ENCODE measurements at regions not wholly inside any gene's neighbourhood (a gene's known extent, or its start where the extent isn't known, plus 50 kb on each side); places are given as distances from the start of the nearest gene placed in this dataset.

GRCh38 chr1:82452096-82452495 lies 651.4 kb downstream of the ADGRL2 start:
- Histone ChIP-seq H3K27me3 (replicated peaks in 1 of 2; ENCODE audit: control insufficient read depth in 2 of 2, insufficient read depth in 2 of 2, low read length in 1 of 2) (no peaks in the 10 kb centered on the region), H3K9me3 (replicated peaks; ENCODE audit: control insufficient read depth, insufficient read depth, low read length) (no peaks in the 10 kb centered on the region), H2AFZ (ENCODE audit: control insufficient read depth, low read depth, low read length) (no peak overlapping the region), H4K20me1 (ENCODE audit: control insufficient read depth, insufficient read depth) (no peaks in the 10 kb centered on the region), H3K9ac (ENCODE audit: control insufficient read depth, insufficient read depth, low read length) (no peak overlapping the region), H3K79me2 (ENCODE audit: control insufficient read depth, insufficient read depth, low read length) (no peaks in the 10 kb centered on the region), H3K36me3 (ENCODE audit: control insufficient read depth in 2 of 2, insufficient read depth in 2 of 2, low read length in 1 of 2) (no peaks in the 10 kb centered on the region), H3K4me3 (no peak overlapping the region), H3K4me2 (ENCODE audit: control insufficient read depth, insufficient read depth) (no peak overlapping the region), H3K4me1 (ENCODE audit: control insufficient read depth, insufficient read depth, low read length) (no peaks in the 10 kb centered on the region), H3K27ac (ENCODE audit: control insufficient read depth, insufficient read depth) (no peak overlapping the region)
- TF ChIP-seq USF2 (IDR thresholded peaks at IDR 0.05; ENCODE audit: borderline replicate concordance, low read depth, low read length) (no peak), SIX5 (IDR thresholded peaks at IDR 0.05; ENCODE audit: low read depth, low read length, severe bottlenecking) (no peak)
- CTCF ChIA-PET = no interaction called here
- POLR2A ChIA-PET = no interaction called here
- FAIRE-seq = no peak
- no peak for DNase-seq (ENCODE audit: low read depth, low spot score)
- ATAC-seq = no peak
- SMC1A ChIA-PET (ENCODE audit: uncharacterized antibody, unreplicated experiment) = interaction anchor here (0.6 to 1.6 kb wide), 3 partner anchors 11 to 747 kb away, joined by 3 to 4 read pairs (median 3); no protein-coding TSS in a partner anchor
- in situ Hi-C loops (cut with MboI) (no loop called here), intact Hi-C loops (cut with micrococcal nuclease; ENCODE audit: unreplicated experiment) (no loop called here)
- no TSS peak for BruUV-seq (replicated peaks)
- RAD21 ChIA-PET (ENCODE audit: unreplicated experiment) = no interaction called here

DNA sequence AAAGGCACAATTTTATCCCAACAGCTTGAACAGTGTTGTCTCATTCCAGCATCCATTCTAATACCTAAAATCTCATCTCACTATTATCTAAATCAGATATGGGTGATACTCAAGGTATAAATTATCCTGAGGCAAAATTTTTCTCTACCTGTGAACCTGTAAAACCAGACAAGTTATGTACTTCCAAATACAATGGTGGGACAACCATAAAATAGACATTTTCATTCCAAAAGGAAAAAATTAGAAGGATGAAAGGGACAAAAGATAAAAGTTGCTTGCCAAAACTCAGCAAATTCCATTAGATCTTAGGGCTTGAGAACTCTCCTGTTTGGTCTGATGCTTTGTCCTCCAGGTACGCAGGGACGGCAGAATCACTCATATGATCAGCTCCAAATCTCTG lies 650.5 kb downstream of the ADGRL2 start:
- POLR2A ChIA-PET = no interaction called here
- no peak overlapping the region for H3K4me2 ChIP-seq (ENCODE audit: control insufficient read depth, insufficient read depth)
- no peak for FAIRE-seq

More for the DNA sequence above, 650.5 kb downstream of the ADGRL2 start:
- no peak overlapping the region for H3K27ac ChIP-seq (ENCODE audit: control insufficient read depth, insufficient read depth)
- H3K4me3 ChIP-seq = no peak overlapping the region
- RAD21 ChIA-PET (ENCODE audit: unreplicated experiment) = no interaction called here
- no peak overlapping the region for H3K9ac ChIP-seq (ENCODE audit: control insufficient read depth, insufficient read depth, low read length)
- H3K79me2 ChIP-seq (ENCODE audit: control insufficient read depth, insufficient read depth, low read length) = no peaks in the 10 kb centered on the region
- H2AFZ ChIP-seq (ENCODE audit: control insufficient read depth, low read depth, low read length) = no peak overlapping the region
- WGBS (ENCODE audit: insufficient coverage, insufficient replicate concordance, low lambda C conversion rate, missing lambda C conversion rate) = 32% methylated on average over 2 of the region's 2 CpGs
- TF ChIP-seq BACH1 (IDR thresholded peaks at IDR 0.05; ENCODE audit: borderline replicate concordance) = no peak
- no peaks in the 10 kb centered on the region for H4K20me1 ChIP-seq (ENCODE audit: control insufficient read depth, insufficient read depth)
- H3K27me3 ChIP-seq (replicated peaks in 1 of 2; ENCODE audit: control insufficient read depth in 2 of 2, insufficient read depth in 2 of 2, low read length in 1 of 2) = no peaks in the 10 kb centered on the region
- no peaks in the 10 kb centered on the region for H3K4me1 ChIP-seq (ENCODE audit: control insufficient read depth, insufficient read depth, low read length)
- SMC1A ChIA-PET (ENCODE audit: uncharacterized antibody, unreplicated experiment) = interaction anchor here (1.6 kb wide), 1 partner anchor 10 kb away, joined by 4 read pairs; no protein-coding TSS in a partner anchor
- DNase-seq (ENCODE audit: low read depth, low spot score) = no peak
- no peaks in the 10 kb centered on the region for H3K36me3 ChIP-seq (ENCODE audit: control insufficient read depth in 2 of 2, insufficient read depth in 2 of 2, low read length in 1 of 2)
- no TSS peak for BruUV-seq (replicated peaks)
- ATAC-seq = no peak
- CTCF ChIA-PET = no interaction called here
- in situ Hi-C loops (cut with MboI) = no loop called here
- no peaks in the 10 kb centered on the region for H3K9me3 ChIP-seq (replicated peaks; ENCODE audit: control insufficient read depth, insufficient read depth, low read length)
- intact Hi-C loops (cut with micrococcal nuclease; ENCODE audit: unreplicated experiment) = no loop called here
